Left lung (tissue), 4 donors: ENCODE measurements at regions not wholly inside any gene's neighbourhood (a gene's known extent, or its start where the extent isn't known, plus 50 kb on each side); places are given as distances from the start of the nearest gene placed in this dataset.
A peak's percentile ranks its signal among the peaks of the same experiment; 100 is the strongest.

ENCODE experiments used
- ATAC-seq: fragments of 200-7000 bp; cut with Tn5 transposase; one replicate; pipeline ENCODE4 v1.9.1; 2020; ENCODE audit warnings: moderate library complexity
- DNase-seq, 4 donors: peaks; one replicate each; pipeline ENCODE4 v3.0.0-alpha.2; 2013 to 2020
- H3K27ac ChIP-seq, 2 donors: fragments of 200-600 bp; sonication (generic) in 1 of 2; one replicate each; pipeline versions ENCODE4 v1.5.0 to v1.8.0; 2020 to 2021
- H3K27me3 ChIP-seq, 2 donors: fragments of 200-600 bp; sonication (generic) in 1 of 2; one replicate each; pipeline versions ENCODE4 v1.5.0 to v1.8.0; 2020 to 2021
- H3K36me3 ChIP-seq, 2 donors: fragments of 200-600 bp; sonication (generic) in 1 of 2; one replicate each; pipeline versions ENCODE4 v1.5.0 to v1.8.0; 2020 to 2021
- H3K4me1 ChIP-seq, 2 donors: fragments of 200-600 bp; one replicate each; pipeline ENCODE4 v1.8.0; 2021
- H3K4me3 ChIP-seq, 2 donors: fragments of 200-600 bp; sonication (generic) in 1 of 2; one replicate each; pipeline versions ENCODE4 v1.5.0 to v1.8.0; 2020 to 2021; ENCODE audit warnings: mild to moderate bottlenecking in 1 of 2
- H3K9me3 ChIP-seq, 2 donors: fragments of 200-600 bp; sonication (generic) in 1 of 2; one replicate each; pipeline versions ENCODE4 v1.5.0 to v1.8.0; 2020 to 2021
- intact Hi-C, 2 donors: fragments of 100-400 bp; cut with DNase I; formaldehyde crosslinking; loops; one replicate each; pipeline versions ENCODE4 v1.11.2 to v1.14.2; 2022
- TF ChIP-seq, protein P1 (sequence below), 2 donors: fragments of 200-600 bp; sonication (generic) in 1 of 2; IDR thresholded peaks; one replicate each; pipeline versions ENCODE4 v1.5.0 to v1.8.0; 2021; ENCODE audit warnings: antibody characterized with exemption in 2 of 2
- donor health status: DM: no; HTN: yes; CAD: no.
- donor health status: DM: no; HTN: no; CAD: no.

DNA sequence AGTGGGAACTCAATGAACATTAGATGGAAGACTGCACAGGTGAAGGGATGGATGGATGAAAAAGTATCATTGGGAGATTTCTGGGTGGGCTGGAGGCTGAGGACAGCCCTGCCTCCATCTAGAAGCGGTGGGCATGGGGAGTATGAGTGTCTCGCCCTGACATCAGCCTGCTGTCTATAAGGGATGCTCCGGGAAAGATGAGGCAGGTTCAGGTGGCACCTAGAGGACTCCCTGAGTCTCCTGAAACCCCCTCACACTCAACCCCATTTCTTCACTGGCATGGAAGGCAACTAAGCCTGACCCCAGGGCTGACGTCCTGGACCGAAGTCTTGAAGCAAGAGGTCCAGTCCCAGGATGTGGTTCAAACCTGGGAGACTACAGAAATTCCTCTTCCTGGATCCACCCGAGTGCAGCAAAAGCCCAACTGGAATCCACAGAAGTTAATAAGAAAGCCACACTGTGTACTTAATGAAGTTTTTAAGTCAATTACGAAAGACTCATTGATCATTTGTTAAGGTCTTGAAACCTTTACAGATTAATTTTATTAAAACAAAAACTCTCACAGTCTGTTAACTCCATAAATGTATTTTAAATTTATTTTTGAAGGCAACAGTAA is 238.8 kb downstream of the EMX2 start:
- no peaks in the 10 kb centered on the region for H3K4me1 ChIP-seq
- H3K36me3 ChIP-seq: no peaks in the 10 kb centered on the region
- no peaks in the 10 kb centered on the region for H3K27me3 ChIP-seq
- H3K4me3 ChIP-seq: no peak overlapping the region
- no peaks in the 10 kb centered on the region for H3K9me3 ChIP-seq
- TF ChIP-seq, protein P1, sequence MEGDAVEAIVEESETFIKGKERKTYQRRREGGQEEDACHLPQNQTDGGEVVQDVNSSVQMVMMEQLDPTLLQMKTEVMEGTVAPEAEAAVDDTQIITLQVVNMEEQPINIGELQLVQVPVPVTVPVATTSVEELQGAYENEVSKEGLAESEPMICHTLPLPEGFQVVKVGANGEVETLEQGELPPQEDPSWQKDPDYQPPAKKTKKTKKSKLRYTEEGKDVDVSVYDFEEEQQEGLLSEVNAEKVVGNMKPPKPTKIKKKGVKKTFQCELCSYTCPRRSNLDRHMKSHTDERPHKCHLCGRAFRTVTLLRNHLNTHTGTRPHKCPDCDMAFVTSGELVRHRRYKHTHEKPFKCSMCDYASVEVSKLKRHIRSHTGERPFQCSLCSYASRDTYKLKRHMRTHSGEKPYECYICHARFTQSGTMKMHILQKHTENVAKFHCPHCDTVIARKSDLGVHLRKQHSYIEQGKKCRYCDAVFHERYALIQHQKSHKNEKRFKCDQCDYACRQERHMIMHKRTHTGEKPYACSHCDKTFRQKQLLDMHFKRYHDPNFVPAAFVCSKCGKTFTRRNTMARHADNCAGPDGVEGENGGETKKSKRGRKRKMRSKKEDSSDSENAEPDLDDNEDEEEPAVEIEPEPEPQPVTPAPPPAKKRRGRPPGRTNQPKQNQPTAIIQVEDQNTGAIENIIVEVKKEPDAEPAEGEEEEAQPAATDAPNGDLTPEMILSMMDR (IDR thresholded peaks at IDR 0.05): no peak
- H3K27ac ChIP-seq: no peak overlapping the region
- intact Hi-C loops: no loop called here
- DNase-seq: no peak
- no peak for ATAC-seq

DNA sequence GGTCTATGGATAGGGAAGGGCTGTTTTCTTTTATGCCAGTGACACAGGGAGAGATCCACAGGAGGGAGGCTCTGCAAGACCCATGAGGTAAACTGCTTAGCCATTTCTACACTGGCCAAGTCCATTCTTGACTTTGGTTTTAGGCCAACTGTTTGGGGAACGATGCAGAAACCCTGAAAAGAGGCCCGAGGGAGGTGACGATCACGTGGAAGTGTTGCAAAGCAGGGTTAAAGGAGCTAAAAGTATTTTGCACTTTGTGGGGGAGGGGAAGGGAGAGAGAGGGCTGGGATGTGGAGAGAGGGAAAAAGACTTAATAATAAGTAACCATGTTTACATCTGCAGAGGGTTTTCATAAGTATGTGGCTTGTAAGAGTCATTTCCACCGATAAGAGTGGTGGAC is 239.7 kb downstream of the EMX2 start:
- ATAC-seq (peak; percentile 49), DNase-seq (peak in 1 of 4 donors; percentile 36)
- intact Hi-C loops: no loop called here
- Histone ChIP-seq H3K27me3 (no peaks in the 10 kb centered on the region), H3K9me3 (no peaks in the 10 kb centered on the region), H3K27ac (no peak overlapping the region), H3K36me3 (no peaks in the 10 kb centered on the region), H3K4me3 (no peak overlapping the region), H3K4me1 (no peaks in the 10 kb centered on the region)
- TF ChIP-seq, protein P1 (IDR thresholded peaks at IDR 0.05): no peak

DNA sequence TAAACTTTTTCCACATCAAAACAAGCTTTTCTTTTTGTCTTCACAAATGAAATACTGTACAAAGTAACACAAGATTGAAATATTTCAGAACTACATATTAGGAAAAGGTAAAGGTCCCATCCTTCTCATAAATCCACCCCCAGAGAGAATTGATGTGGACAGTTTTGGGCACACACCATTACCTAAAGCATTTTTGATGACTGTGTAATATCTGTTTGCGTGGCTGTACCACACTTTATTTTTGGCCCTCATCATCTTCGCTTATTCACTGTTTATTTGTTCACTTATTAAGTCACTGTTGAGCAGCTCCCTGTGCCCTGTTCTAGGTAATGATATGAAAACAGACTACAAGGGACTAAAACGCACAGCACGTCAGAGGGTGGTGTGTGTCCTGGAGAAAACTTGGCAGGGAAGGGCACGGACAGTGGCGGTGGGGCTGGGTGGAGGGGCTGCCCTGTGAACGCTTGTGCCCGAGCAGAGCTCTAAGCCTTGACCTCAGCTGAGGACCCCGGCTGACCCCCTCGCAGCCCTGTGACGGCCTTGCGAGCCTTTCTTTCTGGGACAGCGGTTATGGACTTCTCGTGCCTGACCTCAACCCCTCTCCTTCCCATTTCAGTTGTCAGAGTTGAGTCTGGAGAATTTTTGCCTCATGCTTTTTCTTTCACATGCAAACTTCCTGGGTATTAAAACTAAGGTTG is 241.3 kb downstream of the EMX2 start:
- intact Hi-C loops: no loop called here
- no peaks in the 10 kb centered on the region for H3K36me3 ChIP-seq
- TF ChIP-seq, protein P1 (IDR thresholded peaks at IDR 0.05): no peak
- DNase-seq (no peak), ATAC-seq (no peak)
- H3K27ac ChIP-seq: no peak overlapping the region
- H3K4me3 ChIP-seq: no peak overlapping the region
- H3K27me3 ChIP-seq: no peaks in the 10 kb centered on the region
- no peaks in the 10 kb centered on the region for H3K9me3 ChIP-seq
- no peaks in the 10 kb centered on the region for H3K4me1 ChIP-seq

DNA sequence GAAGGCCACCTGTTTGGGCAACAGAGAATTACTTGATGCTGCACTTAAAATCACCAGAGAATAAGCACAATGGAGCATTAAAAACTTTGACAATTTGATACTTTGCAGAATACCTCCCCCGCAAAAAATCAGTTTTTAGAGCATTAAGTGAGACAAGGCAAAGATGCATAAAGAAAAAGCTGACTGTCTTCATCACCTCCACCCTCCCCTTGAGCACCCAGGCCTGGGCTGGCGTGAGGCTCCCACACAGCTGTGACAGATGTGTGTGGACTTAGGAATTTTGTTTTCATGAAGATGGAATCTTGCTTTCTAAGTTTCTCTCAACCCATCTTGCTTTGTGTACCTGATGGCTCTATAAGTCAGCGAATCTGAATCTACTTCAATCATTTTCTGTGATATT is 242.2 kb downstream of the EMX2 start:
- Histone ChIP-seq H3K27me3 (no peaks in the 10 kb centered on the region), H3K4me3 (no peak overlapping the region), H3K9me3 (no peaks in the 10 kb centered on the region), H3K27ac (no peak overlapping the region), H3K36me3 (no peaks in the 10 kb centered on the region), H3K4me1 (no peaks in the 10 kb centered on the region)
- TF ChIP-seq, protein P1 (IDR thresholded peaks at IDR 0.05): no peak
- DNase-seq: no peak
- intact Hi-C loops: no loop called here
- ATAC-seq: no peak

DNA sequence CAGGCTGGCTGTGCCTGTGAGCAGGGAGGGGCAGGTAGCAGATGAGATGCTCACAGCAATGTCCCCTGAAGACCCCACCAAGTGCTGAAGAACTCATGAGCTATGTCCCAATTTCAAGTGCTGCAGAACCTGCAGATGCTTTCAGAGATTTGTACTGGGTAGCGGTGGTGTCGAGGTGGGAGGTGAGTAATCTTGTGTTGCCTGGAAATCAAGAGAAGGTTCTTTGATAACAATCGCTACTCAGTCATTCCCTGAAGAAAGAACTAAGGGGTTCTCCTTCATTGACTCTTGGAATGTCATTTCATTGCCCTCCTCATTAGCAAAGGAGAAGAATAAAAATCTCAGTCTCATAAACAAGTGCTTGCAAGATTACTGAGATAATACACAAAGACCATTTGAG is 246.4 kb downstream of the EMX2 start:
- no peaks in the 10 kb centered on the region for H3K4me1 ChIP-seq
- H3K4me3 ChIP-seq: no peak overlapping the region
- DNase-seq (no peak), ATAC-seq (no peak)
- peaks cover 0 to 5% of the 10 kb centered on the region in 2 donors for H3K27me3 ChIP-seq
- no peak overlapping the region for H3K27ac ChIP-seq
- no peaks in the 10 kb centered on the region for H3K36me3 ChIP-seq
- no peaks in the 10 kb centered on the region for H3K9me3 ChIP-seq
- intact Hi-C loops: no loop called here
- TF ChIP-seq, protein P1 (IDR thresholded peaks at IDR 0.05): no peak
